ENCODE measurements at regions not wholly inside any gene's neighbourhood (a gene's known extent, or its start where the extent isn't known, plus 50 kb on each side); places are given as distances from the start of the nearest gene placed in this dataset.

- Histone ChIP-seq H3K79me1 (ENCODE audit: insufficient read depth, low read depth, low read length, poor library complexity, severe bottlenecking) (no peaks in the 10 kb centered on the region), H3K14ac (ENCODE audit: insufficient read depth, low read length) (no peak overlapping the region), H3K4me2 (ENCODE audit: insufficient read depth, insufficient read length, low read length) (no peak overlapping the region), H3K27me3 (ENCODE audit: insufficient read depth, low read length) (no peaks in the 10 kb centered on the region), H3K9ac (ENCODE audit: extremely low read depth, insufficient read length, low read length) (no peak overlapping the region), H2AFZ (ENCODE audit: low read length) (no peak overlapping the region), H3K4me1 (ENCODE audit: insufficient read depth, low read length) (no peaks in the 10 kb centered on the region; the same call in 1 of the 2 replicates), H3K23ac (ENCODE audit: insufficient read length, low read depth, low read length) (no peak overlapping the region), H3T11ph (ENCODE audit: low read length) (no peak overlapping the region), H4K20me1 (ENCODE audit: control insufficient read depth, insufficient read depth, insufficient read length) (no peaks in the 10 kb centered on the region), H2BK12ac (ENCODE audit: insufficient read length, low read depth, low read length) (no peak overlapping the region), H3K79me2 (ENCODE audit: insufficient read depth, low read length) (no peaks in the 10 kb centered on the region), H2BK5ac (ENCODE audit: insufficient read length, low read length) (no peak overlapping the region), H2BK15ac (ENCODE audit: low read depth, low read length) (no peak overlapping the region), H3K18ac (ENCODE audit: insufficient read length, low read depth, low read length) (no peak overlapping the region), H2AK5ac (ENCODE audit: insufficient read length, low read length) (no peak overlapping the region), H4K5ac (ENCODE audit: insufficient read length, low read depth, low read length) (no peak overlapping the region), H4K8ac (replicated peaks; ENCODE audit: insufficient read length, low read depth, low read length) (no peak overlapping the region), H4K91ac (ENCODE audit: insufficient read length, low read depth, low read length) (no peak overlapping the region), H3K4ac (ENCODE audit: low read depth, low read length) (no peak overlapping the region), H2BK20ac (ENCODE audit: low read depth, low read length, poor library complexity, severe bottlenecking) (no peak overlapping the region), H3K23me2 (ENCODE audit: insufficient read length, low read depth, low read length, poor library complexity, severe bottlenecking) (no peaks in the 10 kb centered on the region), H3K9me3 (ENCODE audit: control insufficient read depth, low read depth, low read length) (peaks cover 6% of the 10 kb centered on the region), H3K56ac (ENCODE audit: insufficient read length, low read depth, low read length) (no peak overlapping the region), H2BK120ac (ENCODE audit: low read depth, low read length, poor library complexity, severe bottlenecking) (no peak overlapping the region), H3K27ac (ENCODE audit: insufficient read length, low read depth, low read length) (no peak overlapping the region)
- no peak overlapping the region for H3K27ac Mint-ChIP-seq
- no peak for TF ChIP-seq CTCF (conservative IDR thresholded peaks at IDR 0.05)
- no peaks in the 10 kb centered on the region; the same call in 1 of the 2 replicates for H3K27me3 Mint-ChIP-seq (ENCODE audit: low read depth)
- DNase-seq: peak; percentile 33
- H3K4me1 Mint-ChIP-seq: peaks cover 11 to 13% of the 10 kb centered on the region in 2 experiments
- H3K9me3 Mint-ChIP-seq: peaks cover 75 to 82% of the 10 kb centered on the region in 2 experiments
- peaks cover 0 to 17% (median 10%) of the 10 kb centered on the region in 3 experiments; a peak in 4 of 7 replicates for H3K36me3 Mint-ChIP-seq (ENCODE audit: insufficient read depth in 1 of 3, low read depth in 3 of 3)
- no peak overlapping the region for H3K4me3 Mint-ChIP-seq
Observed at GRCh38 chrX:85619962-85620361, 240.5 kb upstream of the POF1B start.
